ENCODE measurements at regions not wholly inside any gene's neighbourhood (a gene's known extent, or its start where the extent isn't known, plus 50 kb on each side); places are given as distances from the start of the nearest gene placed in this dataset.
A peak's percentile ranks its signal among the peaks of the same experiment; 100 is the strongest.

DNA sequence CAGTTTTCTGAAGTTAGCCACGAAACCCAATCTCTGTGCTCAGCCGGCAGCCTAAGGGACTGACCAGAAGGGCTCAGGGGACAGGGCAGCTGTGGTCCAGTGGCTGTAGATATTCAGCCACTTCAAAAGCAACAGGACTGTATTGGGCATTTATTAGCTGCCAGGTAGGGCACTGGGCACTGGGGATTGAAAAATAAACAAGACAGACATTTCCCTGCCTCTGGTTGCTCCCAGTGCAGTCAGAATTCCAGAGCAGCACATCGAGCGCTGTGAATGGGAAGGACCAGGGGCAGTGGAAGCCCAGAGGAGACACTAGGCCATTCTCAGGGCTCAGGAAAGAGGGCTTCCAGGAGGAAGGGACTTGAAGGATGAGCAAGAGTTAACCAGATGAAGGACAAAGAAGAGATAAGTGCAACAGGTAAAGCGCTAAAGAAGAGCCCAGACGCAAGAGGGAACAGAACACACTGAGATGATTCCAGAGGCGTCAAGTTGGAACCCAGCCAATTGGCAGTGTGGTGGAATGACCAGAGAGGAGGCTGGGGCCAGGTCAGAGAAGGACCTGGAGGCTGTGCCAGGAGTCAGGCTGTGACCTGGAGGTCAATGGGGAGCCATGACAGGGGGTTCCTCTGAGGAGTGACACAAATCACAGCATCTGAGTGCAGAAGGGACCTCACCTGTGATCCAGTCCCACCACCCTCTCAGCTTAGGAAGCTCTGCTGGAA lies 122.5 kb upstream of the ZNF618 start:
- Histone ChIP-seq H3K4me3 (ENCODE audit: low read depth, low read length) (no peak overlapping the region), H3K4me1 (ENCODE audit: insufficient read depth) (no peaks in the 10 kb centered on the region), H3K27ac (ENCODE audit: low read depth) (no peak overlapping the region), H3K36me3 (ENCODE audit: insufficient read depth) (no peaks in the 10 kb centered on the region)
- no peak for DNase-seq (ENCODE audit: extremely low spot score)
- 71% methylated on average over 7 of the region's 7 CpGs for WGBS

DNA sequence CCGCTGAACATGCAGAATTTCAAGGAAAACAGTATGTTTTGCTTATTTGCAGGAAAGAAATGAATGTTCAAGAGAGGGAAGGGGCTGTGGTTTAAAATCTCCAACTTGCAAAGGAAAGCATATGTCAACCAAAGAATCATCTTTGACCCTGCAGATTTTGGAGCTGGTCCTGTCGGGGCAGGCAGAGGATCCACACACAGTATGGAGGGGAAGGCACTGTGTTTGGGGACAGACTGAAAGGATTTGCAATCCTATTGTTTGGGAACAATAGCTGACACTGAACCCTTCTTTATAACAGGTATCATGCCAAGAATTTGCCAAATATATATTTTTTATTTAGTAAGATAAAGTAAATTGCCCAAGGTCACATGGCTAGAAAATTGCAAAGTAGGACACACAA lies 121.4 kb upstream of the ZNF618 start:
- WGBS = 82% methylated on average over 2 of the region's 2 CpGs
- Histone ChIP-seq H3K4me1 (ENCODE audit: insufficient read depth) (no peaks in the 10 kb centered on the region), H3K36me3 (ENCODE audit: insufficient read depth) (no peaks in the 10 kb centered on the region), H3K27ac (ENCODE audit: low read depth) (no peak overlapping the region), H3K4me3 (ENCODE audit: low read depth, low read length) (no peak overlapping the region)
- no peak for DNase-seq (ENCODE audit: extremely low spot score)

DNA sequence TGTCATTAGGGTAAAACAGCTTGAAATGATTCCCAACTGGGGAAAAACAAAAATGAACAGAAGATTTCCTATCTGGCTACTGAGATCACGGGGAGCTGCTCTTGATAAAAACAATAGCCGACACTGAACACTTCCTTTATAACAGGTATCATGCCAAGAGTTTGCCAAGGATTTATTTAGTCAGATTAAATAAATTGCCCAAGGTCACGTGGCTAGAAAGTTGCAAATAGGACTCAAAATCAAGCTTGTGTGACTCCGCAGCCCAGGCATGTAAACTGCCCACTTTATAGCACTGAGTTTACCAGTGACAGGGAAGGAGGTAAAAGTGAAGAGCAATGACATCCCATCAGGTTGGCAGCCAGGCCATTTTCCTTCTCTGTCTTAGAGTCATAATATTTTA lies 120.7 kb upstream of the ZNF618 start:
- Histone ChIP-seq H3K27ac (ENCODE audit: low read depth) (no peak overlapping the region), H3K4me3 (ENCODE audit: low read depth, low read length) (no peak overlapping the region), H3K36me3 (ENCODE audit: insufficient read depth) (no peaks in the 10 kb centered on the region), H3K4me1 (ENCODE audit: insufficient read depth) (no peaks in the 10 kb centered on the region)
- WGBS = 67% methylated on average over 4 of the region's 4 CpGs
- DNase-seq (ENCODE audit: extremely low spot score) = no peak

DNA sequence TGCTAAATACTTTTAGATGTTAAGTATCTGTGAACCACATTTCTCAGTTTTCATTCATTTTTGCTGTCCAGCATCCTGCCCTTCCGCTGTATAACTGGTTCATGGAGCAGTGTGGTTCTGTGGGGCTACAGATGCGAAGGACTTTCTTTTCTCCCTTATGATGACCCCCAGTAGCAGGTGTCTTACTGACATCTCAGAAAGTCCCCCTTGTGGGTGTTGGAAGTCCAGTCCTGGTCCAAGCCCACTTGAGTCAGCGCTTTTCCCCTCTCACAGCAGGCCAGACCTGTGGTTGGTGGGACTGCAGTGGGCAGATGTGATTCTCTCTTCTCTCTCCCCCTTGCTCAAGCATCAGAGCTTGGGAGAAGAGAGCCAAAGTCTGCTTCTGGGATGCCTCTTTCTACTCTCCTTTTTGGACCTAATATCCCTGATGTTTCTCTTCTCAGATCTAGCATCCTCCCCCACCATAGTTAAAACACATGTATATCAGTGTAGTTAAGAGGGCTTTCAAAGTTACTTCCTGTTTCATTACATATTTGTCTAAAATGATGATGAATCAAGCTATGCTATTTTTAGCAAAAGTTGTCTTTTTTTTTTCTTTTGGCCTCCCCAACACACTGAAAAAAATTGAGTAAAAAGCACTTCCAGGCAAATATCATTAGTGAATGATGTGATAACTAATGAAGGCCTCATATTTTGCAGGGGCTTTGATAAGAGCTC lies 119.5 kb upstream of the ZNF618 start:
- Histone ChIP-seq H3K4me1 (ENCODE audit: insufficient read depth) (no peaks in the 10 kb centered on the region), H3K36me3 (ENCODE audit: insufficient read depth) (no peaks in the 10 kb centered on the region), H3K27ac (ENCODE audit: low read depth) (no peak overlapping the region), H3K4me3 (ENCODE audit: low read depth, low read length) (no peak overlapping the region)
- DNase-seq (ENCODE audit: extremely low spot score) = no peak
- WGBS = 95% methylated on average over 3 of the region's 3 CpGs

DNA sequence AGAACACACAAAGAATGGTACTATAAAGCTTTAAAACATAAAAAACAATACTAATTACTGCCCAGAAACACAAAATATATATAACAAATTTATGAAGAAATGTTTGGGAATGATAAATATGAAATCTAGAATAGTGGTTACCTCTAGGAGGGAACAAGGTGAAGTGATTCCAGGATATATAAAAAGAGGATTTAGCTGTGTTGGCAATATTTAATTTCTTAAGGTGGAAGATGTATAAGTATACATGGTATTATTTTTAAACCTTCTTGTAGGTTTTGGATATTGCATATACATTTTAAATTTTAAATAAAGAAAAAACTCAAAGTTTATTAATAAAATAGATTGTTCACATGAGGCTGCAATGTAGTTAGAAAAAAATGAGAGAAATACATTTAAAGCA lies 112.7 kb upstream of the ZNF618 start:
- Histone ChIP-seq H3K4me3 (ENCODE audit: low read depth, low read length) (no peak overlapping the region), H3K27ac (ENCODE audit: low read depth) (no peak overlapping the region), H3K4me1 (ENCODE audit: insufficient read depth) (no peaks in the 10 kb centered on the region), H3K36me3 (ENCODE audit: insufficient read depth) (no peaks in the 10 kb centered on the region)
- DNase-seq (ENCODE audit: extremely low spot score) = no peak

DNA sequence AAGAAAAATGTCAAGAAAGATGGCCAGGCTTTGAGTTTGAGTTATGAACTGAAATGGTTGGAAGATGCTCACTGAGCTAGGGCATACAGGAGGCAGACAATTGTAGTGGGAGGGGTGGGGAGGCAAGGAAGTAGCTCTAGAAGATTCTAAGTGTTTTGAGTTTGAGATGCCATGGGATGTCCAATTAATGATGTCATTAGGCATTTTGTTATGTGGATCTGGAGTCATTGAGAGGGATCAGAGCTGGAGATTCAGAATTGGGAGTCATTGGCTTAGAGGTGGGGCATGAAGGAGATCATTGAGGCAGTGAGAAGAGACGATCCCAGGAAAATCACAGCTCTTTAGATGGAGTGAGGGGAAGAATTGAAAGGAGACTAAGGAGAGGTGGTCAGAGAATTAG lies 111.5 kb upstream of the ZNF618 start:
- no peak for DNase-seq (ENCODE audit: extremely low spot score)
- no peak overlapping the region for H3K4me3 ChIP-seq (ENCODE audit: low read depth, low read length)
- no peaks in the 10 kb centered on the region for H3K4me1 ChIP-seq (ENCODE audit: insufficient read depth)
- H3K27ac ChIP-seq (ENCODE audit: low read depth) = no peak overlapping the region
- no peaks in the 10 kb centered on the region for H3K36me3 ChIP-seq (ENCODE audit: insufficient read depth)
- 92% methylated on average over 1 of the region's 1 CpG for WGBS

DNA sequence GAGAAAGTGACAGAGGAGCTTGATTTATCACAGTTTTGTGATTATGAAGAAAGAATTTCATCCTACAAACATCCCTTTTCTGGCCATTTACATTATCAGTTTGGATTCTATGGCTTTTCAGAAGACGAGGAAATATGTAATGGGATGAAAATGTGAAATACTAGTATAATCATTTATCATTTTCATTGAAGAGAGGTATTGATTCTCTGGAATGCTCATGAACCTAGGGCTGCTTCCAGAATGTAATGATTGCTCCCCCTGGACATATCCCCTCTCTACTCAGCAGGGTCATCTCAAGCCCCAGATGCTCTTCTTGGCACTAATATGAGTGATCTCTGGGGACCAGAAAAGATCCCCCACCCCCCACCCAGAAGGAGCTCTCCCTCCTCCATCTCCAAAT lies 106.7 kb upstream of the ZNF618 start:
- no peak for DNase-seq (ENCODE audit: extremely low spot score)
- Histone ChIP-seq H3K4me1 (ENCODE audit: insufficient read depth) (no peaks in the 10 kb centered on the region), H3K27ac (ENCODE audit: low read depth) (no peak overlapping the region), H3K4me3 (ENCODE audit: low read depth, low read length) (no peak overlapping the region), H3K36me3 (ENCODE audit: insufficient read depth) (no peaks in the 10 kb centered on the region)
- 42% methylated on average over 1 of the region's 1 CpG for WGBS

DNA sequence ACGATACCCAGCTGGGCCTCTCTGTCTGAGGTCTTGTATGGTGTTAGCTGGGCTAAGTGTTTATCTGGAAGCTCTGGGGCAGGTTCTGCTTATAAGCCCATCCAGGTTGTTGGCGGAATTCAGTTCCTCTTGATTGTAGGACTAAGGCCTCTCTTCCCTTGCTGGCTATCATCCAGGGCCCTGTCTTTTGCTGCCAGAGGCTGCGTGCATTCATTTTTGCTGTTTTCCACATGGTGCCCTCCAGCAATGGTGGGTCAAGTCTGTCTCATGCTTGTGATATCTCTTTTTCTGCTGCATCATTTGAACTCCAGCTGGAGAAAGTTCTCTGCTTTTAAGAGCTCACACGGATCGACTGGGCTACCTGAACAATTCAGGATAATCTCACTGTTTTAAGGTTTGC lies 105.7 kb upstream of the ZNF618 start:
- DNase-seq (ENCODE audit: extremely low spot score) = no peak
- H3K36me3 ChIP-seq (ENCODE audit: insufficient read depth) = no peaks in the 10 kb centered on the region
- no peak overlapping the region for H3K4me3 ChIP-seq (ENCODE audit: low read depth, low read length)
- 64% methylated on average over 5 of the region's 5 CpGs for WGBS
- H3K27ac ChIP-seq (ENCODE audit: low read depth) = no peak overlapping the region
- H3K4me1 ChIP-seq (ENCODE audit: insufficient read depth) = no peaks in the 10 kb centered on the region

DNA sequence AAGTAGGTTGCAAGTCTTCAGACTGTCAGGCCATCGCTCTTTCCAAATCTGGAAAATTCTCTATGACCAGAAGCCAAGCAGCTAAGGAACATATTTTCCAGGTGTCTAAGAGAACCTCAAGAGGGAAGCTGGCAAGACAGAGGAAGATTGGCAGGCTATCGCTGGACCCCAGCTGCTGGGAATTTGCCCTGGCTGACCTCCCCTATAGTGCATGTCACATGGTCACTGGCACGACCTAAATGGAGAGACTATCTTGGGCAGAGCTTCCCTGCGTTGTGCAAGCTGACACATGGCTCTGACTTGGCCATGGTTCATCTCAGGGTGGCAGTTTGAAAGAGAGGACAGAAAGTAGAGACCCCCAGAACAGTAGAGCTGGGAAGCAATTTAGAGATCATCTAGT lies 104.9 kb upstream of the ZNF618 start:
- Histone ChIP-seq H3K4me1 (ENCODE audit: insufficient read depth) (no peaks in the 10 kb centered on the region), H3K4me3 (ENCODE audit: low read depth, low read length) (no peak overlapping the region), H3K27ac (ENCODE audit: low read depth) (no peak overlapping the region), H3K36me3 (ENCODE audit: insufficient read depth) (no peaks in the 10 kb centered on the region)
- DNase-seq (ENCODE audit: extremely low spot score) = no peak
- 68% methylated on average over 4 of the region's 4 CpGs for WGBS

DNA sequence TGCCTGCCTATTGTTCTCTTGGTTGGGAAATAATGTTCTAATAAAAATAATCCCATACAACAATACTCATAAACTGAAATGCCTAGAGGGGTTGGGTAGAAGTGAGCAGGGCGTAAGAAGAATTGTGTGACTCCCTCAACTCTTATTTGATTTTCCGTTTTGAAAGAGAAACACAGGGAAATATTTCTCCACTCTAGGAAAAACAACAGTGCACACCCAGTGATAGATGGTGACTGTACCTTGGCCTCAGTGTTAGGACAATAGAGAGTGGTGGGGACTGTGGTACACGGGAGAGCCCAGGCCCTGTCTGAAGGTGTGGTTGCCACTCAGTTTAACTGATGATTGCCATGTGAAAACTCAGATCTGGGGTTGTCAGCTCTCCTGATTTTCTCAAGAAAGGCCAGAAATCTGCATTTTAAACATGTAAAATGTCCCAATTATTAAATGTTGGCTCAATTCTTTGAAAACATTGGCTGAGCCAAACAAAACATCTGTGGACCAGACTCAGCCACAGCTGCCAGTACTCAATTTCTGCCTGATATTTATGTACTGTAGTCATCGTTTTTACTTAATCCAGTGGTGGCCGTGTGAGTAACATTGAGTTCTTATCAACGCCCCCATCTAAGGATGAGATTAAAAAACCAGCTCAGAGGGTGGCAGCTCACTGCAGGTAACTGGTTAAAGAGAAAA lies 103.8 kb upstream of the ZNF618 start:
- H3K27ac ChIP-seq (ENCODE audit: low read depth) = no peak overlapping the region
- no peaks in the 10 kb centered on the region for H3K4me1 ChIP-seq (ENCODE audit: insufficient read depth)
- 50% methylated on average over 6 of the region's 6 CpGs for WGBS
- H3K4me3 ChIP-seq (ENCODE audit: low read depth, low read length) = no peak overlapping the region
- peak; percentile 29 for DNase-seq (ENCODE audit: extremely low spot score)
- H3K36me3 ChIP-seq (ENCODE audit: insufficient read depth) = no peaks in the 10 kb centered on the region

DNA sequence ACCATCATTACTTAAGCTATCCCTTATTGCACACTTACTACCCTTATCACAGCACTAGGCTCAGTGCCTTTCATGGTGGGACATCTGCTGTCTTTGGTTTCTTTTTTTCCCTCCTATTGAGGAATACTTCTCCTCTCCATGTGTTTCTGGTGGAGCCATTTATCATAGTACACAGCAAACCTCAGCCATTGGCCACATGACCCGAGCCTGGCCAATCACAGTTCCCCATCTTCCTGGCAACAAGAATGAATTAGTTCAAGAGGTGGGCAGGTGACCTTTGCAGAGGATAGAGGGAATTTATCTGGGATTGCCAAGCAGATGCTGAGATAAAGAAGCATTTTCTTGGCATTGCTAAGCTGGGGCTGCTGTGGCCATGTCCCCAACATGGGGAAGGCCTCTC lies 101.1 kb upstream of the ZNF618 start:
- WGBS = 95% methylated on average over 1 of the region's 1 CpG

DNA sequence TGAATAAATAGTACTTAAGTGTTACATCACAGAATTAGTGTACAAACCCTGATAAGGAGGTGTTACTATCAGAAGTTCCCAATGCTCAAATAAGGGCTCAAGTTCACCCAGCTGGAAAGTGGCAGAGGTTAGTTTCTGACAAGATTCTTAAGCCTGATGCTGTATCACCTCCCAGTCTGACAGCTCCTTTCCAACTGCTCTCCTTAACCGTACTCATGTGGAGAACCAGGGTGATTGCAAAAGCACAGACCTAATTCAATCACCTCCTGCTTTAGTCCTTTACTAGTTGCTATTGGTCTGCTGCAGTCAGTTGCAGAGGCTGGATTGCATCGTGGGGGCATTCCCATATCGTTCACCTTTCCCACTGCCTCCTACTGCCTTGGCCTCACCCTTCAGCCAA lies 100.4 kb upstream of the ZNF618 start:
- Histone ChIP-seq H3K4me3 (ENCODE audit: low read depth, low read length) (no peak overlapping the region), H3K27ac (ENCODE audit: low read depth) (no peak overlapping the region), H3K4me1 (ENCODE audit: insufficient read depth) (no peaks in the 10 kb centered on the region), H3K36me3 (ENCODE audit: insufficient read depth) (no peaks in the 10 kb centered on the region)
- 27% methylated on average over 3 of the region's 3 CpGs for WGBS
- no peak for DNase-seq (ENCODE audit: extremely low spot score)

More for the DNA sequence above, 101.1 kb upstream of the ZNF618 start:
- no peak for DNase-seq (ENCODE audit: extremely low spot score)
- Histone ChIP-seq H3K27ac (ENCODE audit: low read depth) (no peak overlapping the region), H3K4me3 (ENCODE audit: low read depth, low read length) (no peak overlapping the region), H3K36me3 (ENCODE audit: insufficient read depth) (no peaks in the 10 kb centered on the region), H3K4me1 (ENCODE audit: insufficient read depth) (no peaks in the 10 kb centered on the region)

DNA sequence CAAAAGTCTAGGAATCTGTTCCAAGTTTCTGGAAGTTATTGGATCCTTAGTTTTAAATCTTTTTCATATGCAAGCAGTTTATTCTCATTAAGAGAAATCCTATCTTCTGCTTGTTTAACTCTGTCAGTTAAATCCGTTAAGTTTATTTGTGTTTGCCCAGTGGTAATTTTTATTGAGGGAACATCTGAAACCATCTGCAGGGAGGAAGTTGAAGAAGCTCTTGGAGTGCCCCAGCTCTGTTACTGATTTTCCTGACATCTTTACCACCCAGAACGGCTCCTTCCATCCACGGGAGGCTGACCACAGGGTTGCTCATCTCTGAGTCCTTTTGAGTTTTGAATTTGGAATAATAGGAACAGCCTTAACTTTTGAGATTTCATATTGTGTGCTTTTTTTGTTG lies 99.9 kb upstream of the ZNF618 start:
- no peak for DNase-seq (ENCODE audit: extremely low spot score)
- 22% methylated on average over 3 of the region's 3 CpGs for WGBS
- no peak overlapping the region for H3K4me3 ChIP-seq (ENCODE audit: low read depth, low read length)
- H3K36me3 ChIP-seq (ENCODE audit: insufficient read depth) = no peaks in the 10 kb centered on the region
- H3K27ac ChIP-seq (ENCODE audit: low read depth) = no peak overlapping the region
- no peaks in the 10 kb centered on the region for H3K4me1 ChIP-seq (ENCODE audit: insufficient read depth)

DNA sequence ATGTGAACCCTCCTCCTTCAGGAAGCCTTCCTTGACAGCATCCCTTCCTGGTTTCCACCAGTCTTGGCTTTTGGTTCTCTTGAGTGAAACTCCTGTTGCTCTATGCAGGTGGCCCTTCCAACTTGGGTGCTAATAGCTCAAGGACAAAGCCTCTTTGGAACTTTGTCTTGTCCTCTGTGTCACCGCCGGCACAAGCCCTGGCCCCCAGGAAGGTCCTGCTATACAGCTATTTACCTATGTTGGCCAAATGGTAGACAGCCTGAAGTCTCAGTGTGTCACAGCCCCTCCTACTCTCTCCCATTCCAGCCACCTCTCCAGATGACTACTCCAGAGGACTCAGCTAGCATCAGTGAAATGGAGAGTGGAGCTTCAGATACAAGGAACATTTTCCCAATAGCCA lies 94.7 kb upstream of the ZNF618 start:
- Histone ChIP-seq H3K36me3 (ENCODE audit: insufficient read depth) (no peaks in the 10 kb centered on the region), H3K4me3 (ENCODE audit: low read depth, low read length) (no peak overlapping the region), H3K4me1 (ENCODE audit: insufficient read depth) (no peaks in the 10 kb centered on the region), H3K27ac (ENCODE audit: low read depth) (no peak overlapping the region)
- WGBS = 83% methylated on average over 2 of the region's 2 CpGs
- DNase-seq (ENCODE audit: extremely low spot score) = no peak

Data from urinary bladder (tissue), 3 donors.